Endothelial cell of hepatic sinusoid (primary cell): ENCODE measurements at regions not wholly inside any gene's neighbourhood (a gene's known extent, or its start where the extent isn't known, plus 50 kb on each side); places are given as distances from the start of the nearest gene placed in this dataset.

ENCODE experiments used
- in situ Hi-C: cut with HindIII; loops from 2 replicates; pipeline ENCODE4 v1.10.0; 2017; ENCODE audit warnings: low sequenced_read_pairs

- in situ Hi-C loops: no loop called here
Measured at GRCh38 chr5:58122157-58122556, 337.7 kb downstream of the PLK2 start.

GRCh38 chr5:58121391-58121790, 338.5 kb downstream of the PLK2 start:
- in situ Hi-C loops: no loop called here

GRCh38 chr5:58117542-58117941, 342.3 kb downstream of the PLK2 start:
- in situ Hi-C loops: no loop called here

GRCh38 chr5:58116346-58116745, 343.5 kb downstream of the PLK2 start:
- in situ Hi-C loops: no loop called here

- in situ Hi-C loops: no loop called here
Measured at GRCh38 chr5:58115811-58116210, 344.1 kb downstream of the PLK2 start.

- in situ Hi-C loops: no loop called here
Measured at GRCh38 chr5:58114324-58114723, 345.6 kb downstream of the PLK2 start.

- in situ Hi-C loops: no loop called here
Measured at GRCh38 chr5:58113172-58113571, 346.7 kb downstream of the PLK2 start.

- in situ Hi-C loops: no loop called here
Measured at GRCh38 chr5:58108511-58108910, 351.4 kb downstream of the PLK2 start.

GRCh38 chr5:58107704-58108103, 352.2 kb downstream of the PLK2 start:
- in situ Hi-C loops: no loop called here

GRCh38 chr5:58106754-58107410, 353.0 kb downstream of the PLK2 start:
- in situ Hi-C loops: no loop called here

- in situ Hi-C loops: no loop called here
Measured at GRCh38 chr5:58105836-58106235, 354.1 kb downstream of the PLK2 start.

- in situ Hi-C loops: no loop called here
Measured at GRCh38 chr5:58099257-58099656, 360.6 kb downstream of the PLK2 start.

- in situ Hi-C loops: no loop called here
Measured at GRCh38 chr5:58094031-58094430, 365.9 kb downstream of the PLK2 start.

GRCh38 chr5:58090704-58091103, 369.2 kb downstream of the PLK2 start:
- in situ Hi-C loops: no loop called here

- in situ Hi-C loops: no loop called here
Measured at GRCh38 chr5:58088941-58089340, 370.9 kb downstream of the PLK2 start.

GRCh38 chr5:58087905-58088304, 372.0 kb downstream of the PLK2 start:
- in situ Hi-C loops: no loop called here

GRCh38 chr5:58087123-58087522, 372.8 kb downstream of the PLK2 start:
- in situ Hi-C loops: no loop called here

GRCh38 chr5:58085800-58086199, 374.1 kb downstream of the PLK2 start:
- in situ Hi-C loops: no loop called here

- in situ Hi-C loops: no loop called here
Measured at GRCh38 chr5:58081435-58081834, 378.5 kb downstream of the PLK2 start.

GRCh38 chr5:58080573-58080972, 379.3 kb downstream of the PLK2 start:
- in situ Hi-C loops: no loop called here

- in situ Hi-C loops: no loop called here
Measured at GRCh38 chr5:58077966-58078365, 381.9 kb downstream of the PLK2 start.

GRCh38 chr5:58077416-58077815, 382.5 kb downstream of the PLK2 start:
- in situ Hi-C loops: no loop called here
